PC-9 (cell line): ENCODE measurements at regions not wholly inside any gene's neighbourhood (a gene's known extent, or its start where the extent isn't known, plus 50 kb on each side); places are given as distances from the start of the nearest gene placed in this dataset.

Experiments used
- EZH2 ChIP-seq: fragments of 200-600 bp; sonication (generic); IDR thresholded peaks from 2 replicates; pipeline ENCODE4 v1.8.0; 2017; ENCODE audit warnings: antibody characterized with exemption, low read depth
- TF ChIP-seq, protein P1 (sequence below): fragments of 200-600 bp; sonication (generic); conservative IDR thresholded peaks from 2 replicates; pipeline ENCODE4 v1.6.1; 2017; ENCODE audit warnings: mixed run types, antibody characterized with exemption, mild to moderate bottlenecking, moderate library complexity

DNA sequence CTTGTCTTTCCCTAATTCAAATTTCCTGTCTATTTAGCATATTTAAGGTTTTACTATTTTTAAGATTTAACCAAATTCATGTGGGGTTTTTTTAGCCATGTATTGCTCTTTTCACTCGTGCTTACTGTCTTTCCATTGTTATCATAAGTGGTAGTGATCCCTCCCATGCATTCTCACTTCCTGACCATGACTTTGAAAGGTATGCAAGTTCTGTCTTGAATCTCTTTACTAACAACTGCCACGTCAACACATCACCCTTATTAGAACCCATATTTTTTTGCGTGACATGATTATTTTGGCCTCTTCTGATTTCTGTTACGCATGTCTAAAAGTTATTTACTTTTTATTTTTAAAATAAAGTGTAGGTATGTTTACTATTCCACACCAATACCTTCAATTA, 94.7 kb upstream of the CDH6 start:
- TF ChIP-seq, protein P1, sequence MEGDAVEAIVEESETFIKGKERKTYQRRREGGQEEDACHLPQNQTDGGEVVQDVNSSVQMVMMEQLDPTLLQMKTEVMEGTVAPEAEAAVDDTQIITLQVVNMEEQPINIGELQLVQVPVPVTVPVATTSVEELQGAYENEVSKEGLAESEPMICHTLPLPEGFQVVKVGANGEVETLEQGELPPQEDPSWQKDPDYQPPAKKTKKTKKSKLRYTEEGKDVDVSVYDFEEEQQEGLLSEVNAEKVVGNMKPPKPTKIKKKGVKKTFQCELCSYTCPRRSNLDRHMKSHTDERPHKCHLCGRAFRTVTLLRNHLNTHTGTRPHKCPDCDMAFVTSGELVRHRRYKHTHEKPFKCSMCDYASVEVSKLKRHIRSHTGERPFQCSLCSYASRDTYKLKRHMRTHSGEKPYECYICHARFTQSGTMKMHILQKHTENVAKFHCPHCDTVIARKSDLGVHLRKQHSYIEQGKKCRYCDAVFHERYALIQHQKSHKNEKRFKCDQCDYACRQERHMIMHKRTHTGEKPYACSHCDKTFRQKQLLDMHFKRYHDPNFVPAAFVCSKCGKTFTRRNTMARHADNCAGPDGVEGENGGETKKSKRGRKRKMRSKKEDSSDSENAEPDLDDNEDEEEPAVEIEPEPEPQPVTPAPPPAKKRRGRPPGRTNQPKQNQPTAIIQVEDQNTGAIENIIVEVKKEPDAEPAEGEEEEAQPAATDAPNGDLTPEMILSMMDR = no peak
- TF ChIP-seq EZH2 = no peak
